ENCODE measurements at regions not wholly inside any gene's neighbourhood (a gene's known extent, or its start where the extent isn't known, plus 50 kb on each side); places are given as distances from the start of the nearest gene placed in this dataset.

GRCh38 chr2:136168720-136169119 is 50.8 kb upstream of the CXCR4 start:
- no peak for DNase-seq

DNA sequence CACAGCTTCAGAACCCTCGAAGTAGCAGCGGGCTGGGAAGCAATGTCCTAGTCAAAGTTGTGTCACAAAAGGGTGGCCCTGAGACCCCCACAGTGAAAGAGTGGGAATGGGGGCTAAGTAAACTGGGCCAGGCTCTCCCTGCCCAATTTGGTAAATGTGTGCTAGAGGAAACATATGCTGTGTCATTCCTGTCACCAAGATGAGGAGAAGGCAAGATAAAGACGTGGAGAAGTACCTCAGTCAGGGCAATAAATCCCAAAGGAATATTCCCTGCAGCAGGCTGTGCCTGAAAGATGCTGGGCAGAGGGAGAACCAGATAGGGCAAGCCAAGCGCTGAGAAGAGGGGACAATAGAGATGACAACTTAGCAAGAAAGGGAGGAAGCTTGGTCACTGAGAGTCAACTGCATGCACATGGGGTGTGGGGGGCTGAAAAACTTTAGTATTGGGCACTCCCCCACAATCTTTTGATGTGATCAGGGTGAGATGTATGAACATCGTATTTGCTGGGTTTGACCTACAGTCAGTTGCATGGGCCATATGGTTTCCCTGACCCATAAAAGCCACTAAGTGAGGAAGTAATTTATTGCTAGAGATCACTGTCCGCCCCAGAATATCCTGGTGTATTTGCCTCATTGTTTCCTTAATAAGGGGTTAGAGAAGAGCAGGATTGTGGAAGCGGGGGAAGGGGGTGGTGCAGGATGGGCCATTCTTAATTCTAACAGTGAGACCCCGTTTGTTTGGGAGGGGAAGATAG is 49.9 kb upstream of the CXCR4 start:
- DNase-seq = no peak

Measured in hippocampal formation (tissue), 2 donors.